GM18519 (cell line): ENCODE measurements at regions not wholly inside any gene's neighbourhood (a gene's known extent, or its start where the extent isn't known, plus 50 kb on each side); places are given as distances from the start of the nearest gene placed in this dataset.

ENCODE experiments used
- ATAC-seq: cut with Tn5 transposase; IDR thresholded peaks from one replicate; pipeline ENCODE4 v1.9.1; 2021; ENCODE audit warnings: mild to moderate bottlenecking, moderate library complexity; ENCODE audit not compliant: unreplicated experiment, low FRiP score

- no peak for ATAC-seq
Observed at GRCh38 chr5:88404405-88404804, 135.8 kb upstream of the TMEM161B start.

DNA sequence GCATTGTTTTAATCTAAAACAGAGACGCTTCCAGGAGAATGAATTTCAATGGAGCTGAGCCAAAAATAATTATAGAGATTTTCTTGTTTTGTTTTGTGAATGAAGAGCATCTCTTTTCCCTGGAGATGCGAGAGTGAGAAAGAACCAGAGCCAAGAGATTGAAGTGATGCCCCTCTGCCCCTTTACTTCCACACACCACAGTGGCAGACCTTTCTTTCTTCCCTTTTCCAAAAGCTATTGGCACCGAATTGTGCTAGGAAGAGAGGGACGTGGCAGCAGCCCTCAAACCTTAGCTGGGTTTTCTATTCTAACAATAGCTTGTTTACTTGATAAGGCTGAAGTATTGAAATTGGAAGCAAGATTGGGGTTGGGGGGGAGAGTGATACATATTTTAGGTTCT lies 133.0 kb upstream of the TMEM161B start:
- ATAC-seq, result no peak

GRCh38 chr5:88401228-88401627 lies 132.6 kb upstream of the TMEM161B start:
- ATAC-seq, result no peak

DNA sequence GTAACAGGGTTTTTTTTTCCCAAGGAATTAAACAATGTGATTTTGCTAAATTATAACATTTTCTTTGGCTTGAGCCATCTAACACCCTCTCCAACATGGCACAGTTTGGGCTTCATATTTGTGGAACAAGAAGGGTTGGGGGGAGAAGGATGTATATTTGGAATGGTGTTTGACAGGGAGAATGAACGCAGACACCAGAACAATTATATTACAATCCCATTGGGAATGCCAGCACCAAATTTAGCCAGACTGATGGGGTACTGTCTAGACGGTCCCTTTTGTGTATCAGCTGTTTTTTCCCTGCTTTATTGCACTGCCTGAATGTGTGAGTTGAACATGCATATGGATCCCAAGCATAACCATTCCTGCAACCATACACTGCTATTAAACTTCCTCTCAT lies 130.9 kb upstream of the TMEM161B start:
- ATAC-seq, result no peak

GRCh38 chr5:88398316-88398715 lies 129.7 kb upstream of the TMEM161B start:
- no peak for ATAC-seq

GRCh38 chr5:88396751-88397281 lies 128.2 kb upstream of the TMEM161B start:
- ATAC-seq, result no peak

- ATAC-seq, result no peak
Observed at GRCh38 chr5:88396000-88396535, 127.4 kb upstream of the TMEM161B start.

DNA sequence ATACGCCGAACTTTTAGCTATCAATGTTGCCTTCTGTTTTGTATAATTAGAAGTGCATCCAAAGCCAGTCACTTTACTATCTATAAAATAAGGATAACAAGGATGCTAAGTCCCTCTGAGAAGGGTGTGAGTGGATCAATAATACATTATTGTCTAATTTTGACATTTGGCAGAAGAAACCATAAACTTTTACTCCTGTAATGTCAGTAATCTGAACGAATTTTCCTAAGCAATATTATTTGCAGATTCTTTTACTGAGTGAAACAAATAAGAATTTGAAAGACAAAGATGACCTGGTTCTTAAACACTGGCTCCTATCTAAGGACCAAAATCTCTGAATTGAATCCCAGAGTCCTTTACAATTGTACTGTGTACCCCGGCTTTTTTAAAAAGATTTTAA lies 126.6 kb upstream of the TMEM161B start:
- ATAC-seq, result no peak

DNA sequence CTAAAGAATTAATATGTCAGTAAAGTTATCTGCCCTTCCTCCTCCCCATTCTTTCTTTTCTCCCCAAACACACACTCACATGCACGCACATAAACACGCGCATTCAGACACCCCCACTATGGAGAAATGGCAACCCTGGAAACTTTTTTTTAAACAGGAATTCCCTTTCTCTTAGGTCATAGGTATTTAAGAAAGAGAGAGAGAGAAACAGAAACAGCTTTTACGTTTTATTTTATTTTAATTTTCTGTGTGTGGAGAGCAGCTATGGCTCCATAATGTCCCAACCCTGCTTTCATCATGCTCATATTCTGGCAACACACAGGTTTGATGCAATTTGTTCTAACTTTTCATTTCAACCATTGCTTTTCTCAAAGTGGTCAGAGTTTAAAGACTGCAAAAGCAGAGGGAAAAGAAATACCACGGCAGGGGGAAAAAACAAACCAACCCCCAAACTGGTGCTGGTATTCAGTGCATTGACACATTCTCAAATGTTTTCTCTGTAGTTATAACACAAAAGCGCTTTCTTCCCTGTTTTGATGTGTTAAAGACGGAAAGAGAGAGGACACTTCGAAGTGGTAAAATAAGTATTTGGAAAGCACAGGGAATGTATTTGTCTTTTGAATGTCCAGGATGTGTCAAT lies 126.0 kb upstream of the TMEM161B start:
- ATAC-seq, result no peak

DNA sequence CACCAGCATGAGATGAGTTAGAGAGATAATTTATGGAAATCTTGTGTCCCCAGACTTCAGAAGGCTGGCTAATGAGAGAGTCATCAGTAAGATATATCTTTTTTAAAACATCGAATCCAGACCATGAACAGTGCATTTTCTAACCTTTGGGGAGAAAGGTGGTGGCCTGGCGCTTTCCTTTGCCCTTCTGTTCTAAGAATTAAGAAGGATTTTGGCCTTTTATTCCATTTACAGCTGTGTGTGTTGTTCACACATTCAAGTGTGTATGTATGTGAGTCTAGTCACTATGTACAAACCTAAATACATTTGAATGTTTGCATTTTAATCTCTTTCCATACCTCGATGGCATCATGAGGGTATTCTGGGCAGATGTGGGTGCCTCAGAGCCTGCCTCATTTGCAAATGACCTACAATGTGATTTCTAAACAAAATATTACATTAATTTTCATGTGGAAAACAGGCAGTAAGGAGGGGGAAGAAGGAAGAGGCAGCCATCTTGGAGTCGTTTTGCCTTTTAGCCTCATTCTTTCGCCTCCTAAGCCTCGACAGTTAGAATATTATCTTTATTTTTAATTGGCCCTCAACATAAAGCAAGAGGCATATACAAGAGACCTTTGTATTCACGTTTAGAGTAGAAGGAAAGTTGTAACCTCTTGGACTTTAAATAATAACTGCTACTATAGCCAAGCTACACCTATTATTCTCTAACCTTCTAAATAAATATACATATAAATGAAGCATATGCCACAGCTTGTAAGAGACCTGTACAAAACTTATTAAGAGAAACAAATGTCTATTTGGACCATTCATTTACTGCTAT lies 125.3 kb upstream of the TMEM161B start:
- ATAC-seq, result no peak

GRCh38 chr5:88393042-88393441 lies 124.4 kb upstream of the TMEM161B start:
- ATAC-seq, result no peak

- no peak for ATAC-seq
Observed at GRCh38 chr5:88391991-88392390, 123.3 kb upstream of the TMEM161B start.

DNA sequence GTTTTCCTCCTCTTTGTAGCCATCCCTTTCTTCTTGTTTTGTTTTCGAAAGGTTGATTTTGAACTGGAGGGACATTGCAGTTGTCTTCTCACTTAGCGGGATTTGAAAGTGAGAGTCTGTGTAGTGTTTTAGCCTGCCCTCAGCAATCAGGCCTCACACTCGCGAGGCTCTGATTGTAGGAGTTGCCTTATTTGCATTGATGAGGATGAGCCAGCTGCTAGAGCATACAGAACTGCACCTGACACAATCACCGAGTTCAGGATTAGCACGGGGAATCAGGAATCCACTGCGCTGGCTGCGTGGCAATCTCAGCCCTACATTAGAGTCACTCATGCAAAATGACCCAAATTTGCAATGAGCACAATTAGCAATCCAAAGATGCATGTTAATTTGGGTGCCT lies 122.5 kb upstream of the TMEM161B start:
- no peak for ATAC-seq

- no peak for ATAC-seq
Observed at GRCh38 chr5:88390481-88390880, 121.8 kb upstream of the TMEM161B start.

GRCh38 chr5:88390096-88390441 lies 121.4 kb upstream of the TMEM161B start:
- ATAC-seq, result no peak

DNA sequence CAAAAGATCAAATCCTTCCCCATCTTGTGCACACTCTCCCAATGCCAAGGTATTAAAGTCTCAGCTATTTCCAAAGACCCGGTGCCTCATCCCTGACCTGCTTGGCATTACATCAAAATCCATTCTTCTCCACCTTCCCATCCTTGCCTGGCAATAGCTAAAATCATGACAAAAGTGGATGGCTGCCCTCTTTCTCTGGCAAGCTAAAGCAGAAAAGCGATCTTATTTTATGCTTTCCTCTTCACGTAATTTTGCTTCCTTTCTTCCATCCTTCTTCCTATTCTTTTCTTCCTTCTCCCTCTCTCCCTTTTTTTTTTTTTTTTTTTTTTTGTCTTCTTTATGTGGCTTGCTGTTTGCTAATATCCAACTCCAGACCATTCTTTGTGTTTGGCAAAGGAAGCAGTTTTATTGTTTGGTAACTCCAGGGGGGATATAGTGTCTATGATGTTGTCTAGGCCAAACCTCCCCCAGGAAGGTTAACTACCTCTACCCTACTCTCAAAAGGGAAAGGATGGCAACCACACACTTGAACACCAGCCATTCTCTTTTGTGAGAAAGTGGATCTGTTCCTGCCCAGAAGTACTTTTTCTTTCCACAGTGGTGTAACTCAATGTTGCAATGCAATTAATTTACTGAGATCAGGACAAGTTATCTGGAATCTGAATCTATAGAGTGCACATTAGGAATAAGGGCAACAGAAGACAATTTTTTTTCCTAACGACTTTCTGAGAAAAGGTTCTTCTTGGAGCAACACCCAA lies 120.9 kb upstream of the TMEM161B start:
- no peak for ATAC-seq

DNA sequence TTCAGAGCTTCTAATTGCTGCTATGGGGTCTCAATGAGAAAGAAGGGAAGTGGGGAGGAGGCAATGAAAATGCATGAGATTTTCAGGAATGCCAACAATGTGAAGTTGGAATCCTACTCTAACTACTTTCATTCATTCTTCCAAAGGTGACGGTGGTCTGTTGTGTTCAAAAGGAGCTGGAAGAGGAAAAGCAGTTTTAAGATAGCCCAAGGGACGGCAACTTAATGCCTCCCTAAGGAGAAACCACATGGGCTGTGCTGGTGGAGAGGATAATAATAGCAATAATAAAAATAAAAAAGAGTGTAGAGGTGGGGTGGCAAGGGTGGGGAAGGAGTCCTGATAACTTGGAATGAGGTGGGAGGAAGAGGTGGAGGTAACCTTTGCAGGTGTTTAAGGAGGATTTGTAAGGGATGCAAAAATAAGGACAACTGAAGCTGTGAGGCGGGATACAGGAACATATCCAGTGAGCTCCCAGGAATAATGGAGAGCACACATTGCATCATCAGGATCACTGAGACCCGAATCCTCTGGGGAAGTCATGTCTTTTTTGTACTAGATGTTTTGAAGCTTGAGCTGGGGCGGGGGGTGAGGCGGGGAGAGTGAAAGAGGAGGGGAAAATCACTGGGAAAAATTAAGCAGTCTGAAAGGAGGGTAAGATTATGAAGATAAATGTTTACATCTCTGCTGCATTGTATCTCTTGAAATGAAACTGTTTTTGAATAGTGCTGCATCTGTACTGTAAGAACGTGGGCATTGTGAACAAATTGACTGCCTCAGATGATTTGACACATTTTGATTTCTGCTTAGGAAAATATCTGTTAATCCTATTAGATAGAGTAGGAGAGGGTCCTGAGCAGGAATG lies 120.1 kb upstream of the TMEM161B start:
- no peak for ATAC-seq

DNA sequence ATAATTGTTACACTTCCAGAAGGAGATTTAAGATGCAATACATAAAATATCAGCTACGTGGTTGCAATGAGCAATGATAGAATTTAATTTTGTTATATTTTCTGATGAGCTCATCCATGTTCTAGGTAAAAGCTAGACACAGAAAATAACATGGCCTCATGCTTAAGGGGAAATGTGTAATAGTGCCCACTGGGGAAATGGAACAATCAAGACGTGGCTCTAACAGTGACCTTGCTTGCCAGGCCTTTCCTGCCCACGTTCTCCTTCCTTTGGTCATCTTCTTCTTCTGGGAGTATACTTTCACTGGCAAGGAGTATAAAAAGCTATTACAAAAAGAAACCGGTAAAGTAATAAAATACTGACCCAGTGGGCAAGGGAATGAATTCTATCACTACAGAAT lies 116.2 kb upstream of the TMEM161B start:
- ATAC-seq, result no peak

- ATAC-seq, result no peak
Observed at GRCh38 chr5:88380332-88380731, 111.7 kb upstream of the TMEM161B start.
